Renal cortex interstitium (tissue), 11 donors: ENCODE measurements at regions not wholly inside any gene's neighbourhood (a gene's known extent, or its start where the extent isn't known, plus 50 kb on each side); places are given as distances from the start of the nearest gene placed in this dataset.

ENCODE experiments used
- DNase-seq, 11 donors: peaks; one replicate each; pipeline ENCODE4 v3.0.0-alpha.2; 2013; ENCODE audit warnings: low read depth in 9 of 11, low spot score in 4 of 11; ENCODE audit errors: extremely low read depth in 1 of 11

DNA sequence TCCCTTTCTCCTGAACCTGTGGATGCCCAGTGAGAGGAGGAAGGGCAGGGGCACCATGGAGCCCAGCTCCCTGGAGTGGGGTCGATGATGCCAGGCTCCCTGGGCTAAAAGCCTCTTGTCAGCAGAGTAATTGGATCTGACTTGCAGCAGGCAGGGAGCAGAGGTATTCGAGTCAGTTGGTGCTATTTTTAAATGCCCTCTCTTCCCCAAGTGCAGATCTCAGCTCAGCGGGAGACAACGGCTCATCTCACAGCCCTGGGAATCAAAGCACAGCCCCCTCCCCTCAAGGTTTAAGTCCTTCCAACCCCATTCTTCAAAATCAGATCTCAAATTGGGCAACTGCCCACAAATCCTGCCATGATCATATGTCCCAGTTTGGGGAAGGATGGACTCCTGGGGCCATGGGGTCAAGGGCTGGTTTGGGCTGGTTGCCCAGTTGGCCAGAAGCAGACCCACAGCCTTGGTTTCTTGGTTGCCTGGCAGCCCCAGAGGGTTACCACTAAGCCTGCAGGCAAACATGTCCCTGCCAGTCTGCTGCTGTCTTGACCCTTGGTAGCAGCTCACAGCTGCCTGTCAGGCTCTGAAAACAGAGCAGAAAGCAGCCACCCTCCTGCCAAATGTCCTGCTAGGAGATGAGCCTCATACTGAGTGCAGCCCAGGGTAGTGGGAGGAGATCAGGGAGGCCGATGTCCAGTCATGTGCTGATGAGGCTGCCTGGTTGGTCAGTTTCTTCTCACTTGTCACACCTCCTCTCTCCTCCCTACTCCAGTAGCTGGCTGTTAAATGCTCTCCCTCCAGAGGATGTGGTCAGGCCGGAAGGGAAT, 244.9 kb downstream of the LOXHD1 start:
- peak in 3 of 11 donors; percentile 14 to 38 (median 28) for DNase-seq

DNA sequence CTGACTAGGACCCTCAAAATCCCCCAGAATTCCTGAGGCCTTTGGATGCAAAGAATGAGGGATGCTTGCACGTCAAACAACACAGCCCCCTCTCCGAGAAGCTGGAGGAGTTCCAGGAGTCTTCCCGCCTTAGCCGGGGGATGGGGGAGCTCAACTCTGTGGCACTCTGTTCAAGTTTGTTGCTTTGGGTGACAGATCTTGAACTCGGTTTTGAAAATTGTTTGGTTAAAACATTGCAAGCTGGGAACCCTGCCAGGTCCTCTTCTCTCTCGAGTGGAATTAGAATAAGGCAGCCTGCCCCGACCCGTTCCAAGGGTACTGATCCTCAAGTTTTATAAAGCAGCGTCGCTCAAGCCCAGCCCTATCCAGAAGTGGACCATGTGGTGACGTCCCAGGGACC, 244.1 kb downstream of the LOXHD1 start:
- peak in 1 of 11 donors; percentile 29 for DNase-seq

GRCh38 chr18:46413684-46414083, 243.3 kb downstream of the LOXHD1 start:
- no peak for DNase-seq

GRCh38 chr18:46414863-46415262, 242.2 kb downstream of the LOXHD1 start:
- DNase-seq = no peak

DNA sequence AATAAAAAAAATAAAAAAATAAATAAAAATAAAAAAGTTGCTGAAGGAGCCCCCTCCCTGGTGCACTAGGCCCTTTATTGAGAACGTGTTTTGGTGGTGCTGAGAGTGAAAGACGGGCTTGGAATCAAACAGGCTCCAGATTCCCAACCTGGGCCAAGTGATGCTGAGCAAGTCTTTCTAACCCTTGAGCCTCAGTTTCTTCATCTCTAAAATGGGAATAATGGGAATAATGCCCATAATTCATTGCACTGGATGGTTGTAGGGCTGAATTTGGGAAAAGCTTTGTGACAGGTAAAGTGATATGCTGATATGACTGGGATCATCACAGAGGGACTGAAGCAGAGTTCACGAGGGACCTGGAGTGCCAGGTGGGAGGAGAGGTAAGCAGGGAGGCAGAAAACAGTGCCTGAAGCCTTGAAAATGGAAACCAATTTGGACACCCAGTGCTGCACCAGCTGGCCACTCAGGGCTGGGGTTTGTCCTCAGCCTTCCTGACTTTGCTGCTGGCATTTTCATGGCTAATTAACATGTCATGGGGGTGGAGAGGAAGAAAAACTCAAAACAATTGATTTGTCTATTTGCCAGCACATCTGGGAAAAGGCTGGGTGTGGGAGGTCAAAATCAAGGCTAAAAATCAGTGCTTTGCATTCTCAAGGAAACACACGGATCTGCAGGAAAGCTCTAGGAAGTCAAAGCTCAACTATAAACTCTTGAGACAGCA, 241.3 kb downstream of the LOXHD1 start:
- no peak for DNase-seq

- DNase-seq = no peak
Observed at GRCh38 chr18:46416706-46417638, 240.0 kb downstream of the LOXHD1 start.

- no peak for DNase-seq
Observed at GRCh38 chr18:46418663-46419260, 238.3 kb downstream of the LOXHD1 start.

GRCh38 chr18:46419391-46420141, 237.5 kb downstream of the LOXHD1 start:
- no peak for DNase-seq

DNA sequence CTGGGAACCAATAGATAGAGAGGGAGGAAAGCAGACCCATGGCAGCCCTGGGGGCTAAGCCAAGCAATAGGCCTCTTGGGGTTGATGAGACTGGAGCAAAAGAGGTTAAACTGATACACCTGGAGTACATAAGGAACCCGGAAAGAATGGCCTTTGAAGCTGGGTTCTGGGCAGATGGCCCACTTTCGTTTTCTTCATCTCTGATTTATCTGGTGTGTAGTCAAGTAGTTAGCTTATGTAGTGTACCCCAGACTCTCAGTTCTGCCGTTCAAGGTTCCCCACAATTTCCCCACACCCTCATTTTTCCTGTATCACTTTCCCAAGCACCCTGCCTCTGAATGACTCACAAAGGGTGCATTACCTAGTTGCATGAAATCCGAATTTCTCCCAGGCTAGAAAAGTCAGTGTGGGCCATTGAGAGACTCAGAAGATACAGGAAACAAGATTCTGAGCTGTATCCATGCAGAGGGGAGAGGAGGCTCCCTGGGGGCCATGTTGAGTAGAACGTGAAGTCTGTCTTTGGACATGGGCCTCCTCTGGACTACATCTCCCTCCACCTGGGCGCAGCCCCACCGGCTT, 235.0 kb downstream of the LOXHD1 start:
- no peak for DNase-seq

DNA sequence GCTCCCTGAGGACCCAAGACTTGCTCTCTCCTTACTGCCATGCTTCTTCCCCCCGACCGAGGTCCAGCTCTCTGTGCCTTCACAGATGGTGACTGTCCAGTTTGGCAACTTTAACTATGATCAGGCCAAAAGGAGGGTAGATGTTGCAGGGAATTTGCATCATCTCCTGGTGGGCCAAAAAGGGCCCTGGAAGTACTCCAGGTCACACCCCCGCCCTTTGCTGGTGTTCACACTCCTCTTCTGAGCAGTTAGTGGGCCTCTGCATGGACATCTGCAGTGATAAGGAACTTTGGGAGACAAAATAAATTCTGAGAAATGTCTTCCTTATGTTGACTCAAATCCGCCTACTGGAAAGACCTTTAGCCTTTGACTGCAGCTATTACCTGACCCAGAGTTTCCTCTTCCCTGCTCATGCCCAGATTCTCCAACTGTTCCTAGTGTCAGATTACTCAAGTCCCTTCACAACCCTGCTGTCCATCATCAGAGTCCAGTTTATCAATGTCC, 234.4 kb downstream of the LOXHD1 start:
- DNase-seq = no peak

DNA sequence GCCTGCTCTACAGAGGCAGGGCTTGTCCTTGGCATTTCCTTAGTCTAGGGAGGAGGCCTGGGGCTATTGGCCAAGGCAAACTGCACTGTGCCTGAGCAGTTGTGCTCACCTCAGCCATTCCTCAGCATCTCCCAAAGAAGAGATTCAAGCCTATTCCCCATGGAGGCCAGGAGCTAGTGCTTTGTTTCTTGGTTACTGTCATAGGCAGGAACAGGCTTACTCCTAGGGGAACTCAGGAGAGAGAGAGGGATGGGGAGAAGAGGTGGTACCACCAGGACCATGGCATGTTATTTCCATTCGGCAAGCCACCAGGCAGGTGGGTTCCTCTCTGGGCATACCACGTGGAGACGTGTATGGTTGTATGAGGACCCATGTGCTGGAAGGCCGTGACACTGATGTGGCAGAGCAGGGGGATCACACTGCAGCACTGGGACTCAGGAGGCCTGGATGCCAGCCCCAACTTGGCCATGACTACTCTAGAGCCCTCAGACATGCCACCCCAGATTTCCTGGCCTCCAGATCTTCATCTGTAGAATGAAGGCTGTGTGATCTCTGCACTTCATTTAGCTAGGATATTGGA, 233.7 kb downstream of the LOXHD1 start:
- no peak for DNase-seq

DNA sequence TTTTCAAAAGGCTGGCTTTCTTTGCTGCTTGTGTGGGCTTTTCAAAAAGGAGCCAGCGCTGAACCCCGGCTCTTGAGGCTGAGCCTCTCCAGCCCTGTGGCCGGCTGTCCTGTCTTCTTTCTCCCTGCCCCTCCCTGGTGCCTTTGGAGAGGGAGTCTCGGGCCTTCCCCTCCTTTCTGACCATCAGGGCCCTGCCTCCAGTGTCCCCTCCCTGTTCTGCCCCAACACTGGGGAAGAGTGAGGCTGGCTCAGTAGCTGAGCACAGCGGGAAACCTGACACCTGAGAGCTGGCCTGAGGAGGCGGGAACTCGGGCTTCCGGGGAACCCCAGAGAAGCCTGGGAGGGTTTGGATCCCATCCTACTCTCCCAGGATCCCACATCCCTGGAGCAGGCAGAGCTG, 232.1 kb downstream of the LOXHD1 start:
- peak in 1 of 11 donors; percentile 27 for DNase-seq

GRCh38 chr18:46425511-46425910, 231.5 kb downstream of the LOXHD1 start:
- no peak for DNase-seq

DNA sequence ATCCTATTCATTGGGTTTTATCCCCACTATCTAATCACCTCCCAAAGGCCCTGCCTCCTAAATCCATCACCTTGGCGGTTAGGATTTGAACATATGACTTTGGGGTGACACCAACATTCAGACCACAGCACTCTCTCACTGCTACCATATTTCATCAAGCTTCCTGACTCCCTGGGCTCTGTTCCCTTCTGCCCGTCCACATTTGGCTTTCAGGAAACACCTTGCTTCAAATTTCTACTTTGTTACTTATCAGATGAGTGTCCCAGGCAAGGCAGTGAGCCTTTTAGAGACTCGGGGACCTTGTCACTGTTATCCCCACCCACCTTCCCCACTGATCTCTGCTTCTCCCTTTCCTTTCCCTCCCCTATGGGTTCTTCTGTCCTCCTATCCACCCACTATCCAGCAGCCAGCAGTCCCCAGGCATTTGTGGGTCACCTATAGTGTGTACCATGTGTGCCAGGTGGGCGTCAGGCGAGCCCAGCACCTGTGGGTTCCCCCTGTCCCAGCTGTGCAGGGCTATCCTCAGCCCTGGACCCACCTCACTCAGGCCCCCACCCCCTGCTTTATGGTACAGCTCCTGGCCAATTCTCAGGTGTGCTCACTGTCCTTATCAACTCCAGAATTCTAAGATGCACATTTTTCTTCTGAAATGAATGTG, 230.9 kb downstream of the LOXHD1 start:
- DNase-seq = no peak

DNA sequence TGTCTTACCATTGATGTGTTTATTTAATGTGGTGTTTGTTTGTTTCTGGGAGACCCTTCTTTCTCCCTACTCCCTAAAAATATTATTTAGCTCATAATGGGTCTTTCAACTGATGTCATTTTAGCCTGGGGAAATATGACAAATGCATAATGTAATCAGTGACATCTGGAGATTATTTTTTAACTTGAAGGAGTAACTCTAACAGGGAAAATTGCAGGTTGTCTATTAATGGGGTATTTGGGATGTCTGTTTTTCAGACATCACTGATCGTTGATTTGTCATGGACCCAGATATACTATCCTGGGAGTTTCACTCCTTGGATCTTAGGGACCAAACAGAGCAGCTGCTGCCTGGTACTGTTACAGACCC, 230.4 kb downstream of the LOXHD1 start:
- DNase-seq = no peak
